Keratinocyte (primary cell): ENCODE measurements at regions not wholly inside any gene's neighbourhood (a gene's known extent, or its start where the extent isn't known, plus 50 kb on each side); places are given as distances from the start of the nearest gene placed in this dataset.

Source experiments
- DNase-seq: peaks from one replicate; pipeline ENCODE4 v3.0.0-alpha.2; 2011; ENCODE audit warnings: low read depth, missing footprints, low spot score
- FAIRE-seq: peaks from 2 replicates; lab custom pipeline; 2011; peaks lifted over from hg19 to GRCh38; lab: Jason Lieb, UNC
- H2AFZ ChIP-seq: 2 replicates; pipeline ENCODE4 v1.6.0; 2012; ENCODE audit warnings: low read length, control low read depth, inconsistent platforms; ENCODE audit not compliant: control insufficient read depth
- H3K27ac ChIP-seq: 2 replicates; pipeline ENCODE4 v1.5.1; 2011; ENCODE audit warnings: low read length; ENCODE audit not compliant: control insufficient read depth, insufficient read depth
- H3K27me3 ChIP-seq: 3 replicates; pipeline ENCODE4 v1.6.0; 2011; ENCODE audit warnings: low read length; ENCODE audit not compliant: control insufficient read depth, insufficient read depth; ENCODE audit errors: extremely low read depth
- H3K36me3 ChIP-seq, 2 experiments: 2 replicates in 1 of 2; 3 replicates in 1 of 2; pipeline ENCODE4 v1.5.1; 2011; ENCODE audit warnings: low read length in 2 of 2, mild to moderate bottlenecking in 1 of 2; ENCODE audit not compliant: control insufficient read depth in 2 of 2, insufficient read depth in 2 of 2; ENCODE audit errors: extremely low read depth in 1 of 2
- H3K4me1 ChIP-seq: 3 replicates; pipeline ENCODE4 v1.5.1; 2011; ENCODE audit warnings: low read length; ENCODE audit not compliant: control insufficient read depth, insufficient read depth; ENCODE audit errors: extremely low read depth
- H3K4me2 ChIP-seq: 3 replicates; pipeline ENCODE4 v1.6.0; 2011; ENCODE audit warnings: low read depth, low read length; ENCODE audit not compliant: control insufficient read depth, insufficient read depth; ENCODE audit errors: extremely low read depth
- H3K4me3 ChIP-seq, 3 experiments: fragments of 200-600 bp in 1 of 3; sonication (generic) in 1 of 3; 2 replicates in 2 of 3; 3 replicates in 1 of 3; pipeline ENCODE4 v1.5.1; 2011 to 2016; ENCODE audit warnings: low read length in 3 of 3, mild to moderate bottlenecking in 3 of 3, control low read depth in 2 of 3, inconsistent platforms in 1 of 3, low read depth in 1 of 3, mixed read lengths in 1 of 3, mixed run types in 1 of 3, moderate library complexity in 1 of 3; ENCODE audit not compliant: control insufficient read depth in 2 of 3, insufficient read depth in 2 of 3; ENCODE audit errors: extremely low read depth in 1 of 3
- H3K79me2 ChIP-seq: 2 replicates; pipeline ENCODE4 v1.6.0; 2012; ENCODE audit warnings: low read length; ENCODE audit not compliant: control insufficient read depth, insufficient read depth
- H3K9ac ChIP-seq: 3 replicates; pipeline ENCODE4 v1.6.0; 2011; ENCODE audit warnings: low read length; ENCODE audit not compliant: control insufficient read depth, insufficient read depth; ENCODE audit errors: extremely low read depth
- H3K9me1 ChIP-seq: 3 replicates; pipeline ENCODE4 v1.6.0; 2011; ENCODE audit warnings: low read length; ENCODE audit not compliant: control insufficient read depth, insufficient read depth; ENCODE audit errors: extremely low read depth
- H3K9me3 ChIP-seq: 2 replicates; pipeline ENCODE4 v1.5.1; 2012; ENCODE audit warnings: low read depth, low read length; ENCODE audit not compliant: control insufficient read depth
- H4K20me1 ChIP-seq: 3 replicates; pipeline ENCODE4 v1.6.0; 2011; ENCODE audit warnings: low read length; ENCODE audit not compliant: control insufficient read depth, insufficient read depth; ENCODE audit errors: extremely low read depth
- EZH2 ChIP-seq: IDR thresholded peaks from one replicate; pipeline ENCODE4 v1.6.1; 2012; ENCODE audit warnings: inconsistent platforms, mild to moderate bottlenecking, low read length, moderate library complexity
- dilution Hi-C: fragments of 300-500 bp; cut with MboI; formaldehyde crosslinking; loops from one replicate; pipeline ENCODE4 v1.7.0; 2020; ENCODE audit warnings: low sequenced_read_pairs; ENCODE audit not compliant: extremely low pct_ligation_motif_present
- TF ChIP-seq, protein P1 (sequence below), 3 experiments: IDR thresholded peaks in 1 of 3; conservative IDR thresholded peaks in 1 of 3; optimal IDR thresholded peaks in 1 of 3; 2 replicates in 2 of 3; 3 replicates in 1 of 3; pipeline versions ENCODE3 to v1.5.1; 2011; ENCODE audit warnings: low read length in 3 of 3, mild to moderate bottlenecking in 3 of 3, moderate library complexity in 2 of 3, control low read depth in 1 of 3, inconsistent platforms in 1 of 3; ENCODE audit not compliant: insufficient read depth in 2 of 3; ENCODE audit errors: extremely low read depth in 1 of 3

DNA sequence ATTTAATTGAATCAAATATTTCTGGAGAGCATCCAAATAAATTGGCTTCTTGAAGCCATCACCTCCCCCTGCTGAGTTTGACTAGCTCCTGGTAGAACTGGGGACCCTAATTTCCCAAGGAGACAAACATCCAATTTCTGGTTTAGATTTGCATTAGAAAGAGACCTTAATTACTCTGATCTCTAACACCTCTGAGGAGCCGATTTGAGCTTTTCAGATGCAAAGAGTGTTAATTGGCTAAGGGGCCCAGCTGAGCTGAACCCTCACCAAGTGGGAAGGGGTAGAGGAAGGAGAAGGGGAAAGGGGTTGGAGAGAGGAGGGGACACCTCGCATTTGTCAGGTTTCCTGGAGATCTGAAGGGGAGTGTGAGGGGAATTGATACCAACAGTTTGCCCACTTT is 145.4 kb upstream of the SHB start:
- H3K4me3 ChIP-seq: no peak overlapping the region
- no peak overlapping the region for H2AFZ ChIP-seq
- no peaks in the 10 kb centered on the region for H3K36me3 ChIP-seq
- no peaks in the 10 kb centered on the region for H3K9me3 ChIP-seq
- no peak overlapping the region for H3K4me2 ChIP-seq
- FAIRE-seq (no peak), DNase-seq (no peak)
- H3K4me1 ChIP-seq: no peaks in the 10 kb centered on the region
- H3K27me3 ChIP-seq: no peaks in the 10 kb centered on the region
- TF ChIP-seq, protein P1, sequence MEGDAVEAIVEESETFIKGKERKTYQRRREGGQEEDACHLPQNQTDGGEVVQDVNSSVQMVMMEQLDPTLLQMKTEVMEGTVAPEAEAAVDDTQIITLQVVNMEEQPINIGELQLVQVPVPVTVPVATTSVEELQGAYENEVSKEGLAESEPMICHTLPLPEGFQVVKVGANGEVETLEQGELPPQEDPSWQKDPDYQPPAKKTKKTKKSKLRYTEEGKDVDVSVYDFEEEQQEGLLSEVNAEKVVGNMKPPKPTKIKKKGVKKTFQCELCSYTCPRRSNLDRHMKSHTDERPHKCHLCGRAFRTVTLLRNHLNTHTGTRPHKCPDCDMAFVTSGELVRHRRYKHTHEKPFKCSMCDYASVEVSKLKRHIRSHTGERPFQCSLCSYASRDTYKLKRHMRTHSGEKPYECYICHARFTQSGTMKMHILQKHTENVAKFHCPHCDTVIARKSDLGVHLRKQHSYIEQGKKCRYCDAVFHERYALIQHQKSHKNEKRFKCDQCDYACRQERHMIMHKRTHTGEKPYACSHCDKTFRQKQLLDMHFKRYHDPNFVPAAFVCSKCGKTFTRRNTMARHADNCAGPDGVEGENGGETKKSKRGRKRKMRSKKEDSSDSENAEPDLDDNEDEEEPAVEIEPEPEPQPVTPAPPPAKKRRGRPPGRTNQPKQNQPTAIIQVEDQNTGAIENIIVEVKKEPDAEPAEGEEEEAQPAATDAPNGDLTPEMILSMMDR (optimal IDR thresholded peaks at IDR 0.05 in 1 of 3, IDR thresholded peaks at IDR 0.05 in 1 of 3, conservative IDR thresholded peaks at IDR 0.05 in 1 of 3; ENCODE audit: extremely low read depth in 1 of 3, insufficient read depth in 2 of 3, low read length in 3 of 3): no peak
- TF ChIP-seq EZH2: no peak
- H4K20me1 ChIP-seq: no peaks in the 10 kb centered on the region
- H3K9me1 ChIP-seq: no peaks in the 10 kb centered on the region
- no peaks in the 10 kb centered on the region for H3K79me2 ChIP-seq
- dilution Hi-C loops: no loop called here
- no peak overlapping the region for H3K9ac ChIP-seq
- H3K27ac ChIP-seq: no peak overlapping the region

DNA sequence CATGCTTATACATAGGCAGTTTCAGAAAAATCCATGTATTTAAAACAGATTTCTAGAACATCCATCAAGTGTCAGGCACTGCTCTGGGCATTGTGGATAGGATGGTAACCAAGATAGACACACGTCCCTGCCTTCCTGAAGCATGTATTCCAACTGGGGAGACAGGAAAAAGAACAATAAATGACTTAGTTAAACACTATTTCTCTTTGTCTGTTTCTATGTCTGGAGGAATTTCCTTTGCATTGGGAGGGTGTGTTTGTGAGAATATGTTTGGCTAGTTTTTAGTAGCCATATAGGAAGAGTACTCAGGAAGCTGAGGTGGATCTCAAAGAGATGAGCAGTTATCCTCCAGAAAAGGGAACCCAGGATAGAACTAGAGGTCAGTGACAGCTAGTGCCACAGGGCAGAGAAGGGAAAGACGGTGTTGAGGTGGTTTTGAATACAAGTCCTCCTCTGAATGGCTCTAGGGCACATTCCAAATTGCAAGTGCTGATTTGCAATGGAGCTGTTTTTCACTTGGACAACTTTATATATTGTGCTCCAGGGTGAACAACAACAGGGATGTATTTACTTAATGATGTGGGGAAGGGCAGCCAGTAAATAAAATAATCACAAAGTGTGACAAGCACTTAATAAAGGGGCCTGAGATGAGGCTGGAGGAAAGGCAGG is 144.7 kb upstream of the SHB start:
- dilution Hi-C loops: no loop called here
- H3K4me3 ChIP-seq: no peak overlapping the region
- DNase-seq: no peak

More for the DNA sequence above, 144.7 kb upstream of the SHB start:
- H3K4me2 ChIP-seq: no peak overlapping the region
- H3K27me3 ChIP-seq: no peaks in the 10 kb centered on the region
- FAIRE-seq: no peak
- H4K20me1 ChIP-seq: no peaks in the 10 kb centered on the region
- no peaks in the 10 kb centered on the region for H3K36me3 ChIP-seq
- H3K27ac ChIP-seq: no peak overlapping the region
- no peaks in the 10 kb centered on the region for H3K79me2 ChIP-seq
- no peaks in the 10 kb centered on the region for H3K9me3 ChIP-seq
- no peak overlapping the region for H2AFZ ChIP-seq
- no peak for TF ChIP-seq EZH2
- TF ChIP-seq, protein P1 (optimal IDR thresholded peaks at IDR 0.05 in 1 of 3, IDR thresholded peaks at IDR 0.05 in 1 of 3, conservative IDR thresholded peaks at IDR 0.05 in 1 of 3; ENCODE audit: extremely low read depth in 1 of 3, insufficient read depth in 2 of 3, low read length in 3 of 3): no peak
- H3K9me1 ChIP-seq: no peaks in the 10 kb centered on the region
- H3K4me1 ChIP-seq: peaks cover under 1% of the 10 kb centered on the region
- H3K9ac ChIP-seq: no peak overlapping the region
